ENCODE measurements at regions not wholly inside any gene's neighbourhood (a gene's known extent, or its start where the extent isn't known, plus 50 kb on each side); places are given as distances from the start of the nearest gene placed in this dataset.

DNA sequence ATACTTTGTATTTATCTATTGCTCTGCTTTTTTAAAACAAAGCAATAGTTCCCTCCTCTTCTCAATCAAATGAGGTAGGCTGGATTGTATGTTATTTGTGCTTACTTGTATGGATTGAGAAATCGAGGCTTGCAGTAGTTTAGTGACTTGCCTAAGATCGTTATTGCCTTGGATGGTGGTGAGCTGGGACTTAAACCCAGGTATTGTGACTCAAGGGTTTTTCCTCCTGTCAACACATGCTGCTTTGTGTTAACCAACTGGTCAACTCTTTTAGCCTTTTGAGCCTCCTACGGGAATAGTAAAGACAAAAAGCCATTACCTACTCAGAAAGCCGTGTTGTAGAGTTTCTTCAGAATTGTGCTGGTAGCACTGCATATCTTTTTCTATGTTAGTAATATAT lies 95.2 kb upstream of the THUMPD2 start:
- TF ChIP-seq, protein P1, sequence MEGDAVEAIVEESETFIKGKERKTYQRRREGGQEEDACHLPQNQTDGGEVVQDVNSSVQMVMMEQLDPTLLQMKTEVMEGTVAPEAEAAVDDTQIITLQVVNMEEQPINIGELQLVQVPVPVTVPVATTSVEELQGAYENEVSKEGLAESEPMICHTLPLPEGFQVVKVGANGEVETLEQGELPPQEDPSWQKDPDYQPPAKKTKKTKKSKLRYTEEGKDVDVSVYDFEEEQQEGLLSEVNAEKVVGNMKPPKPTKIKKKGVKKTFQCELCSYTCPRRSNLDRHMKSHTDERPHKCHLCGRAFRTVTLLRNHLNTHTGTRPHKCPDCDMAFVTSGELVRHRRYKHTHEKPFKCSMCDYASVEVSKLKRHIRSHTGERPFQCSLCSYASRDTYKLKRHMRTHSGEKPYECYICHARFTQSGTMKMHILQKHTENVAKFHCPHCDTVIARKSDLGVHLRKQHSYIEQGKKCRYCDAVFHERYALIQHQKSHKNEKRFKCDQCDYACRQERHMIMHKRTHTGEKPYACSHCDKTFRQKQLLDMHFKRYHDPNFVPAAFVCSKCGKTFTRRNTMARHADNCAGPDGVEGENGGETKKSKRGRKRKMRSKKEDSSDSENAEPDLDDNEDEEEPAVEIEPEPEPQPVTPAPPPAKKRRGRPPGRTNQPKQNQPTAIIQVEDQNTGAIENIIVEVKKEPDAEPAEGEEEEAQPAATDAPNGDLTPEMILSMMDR (conservative IDR thresholded peaks at IDR 0.05; ENCODE audit: low read depth in 2 of 2) = no peak
- TF ChIP-seq EZH2phosphoT487 (IDR thresholded peaks at IDR 0.05; ENCODE audit: unreplicated experiment) = no peak
- TF ChIP-seq EZH2 (IDR thresholded peaks at IDR 0.05; ENCODE audit: low read depth, unreplicated experiment) = no peak
- TF ChIP-seq POLR2AphosphoS5 (IDR thresholded peaks at IDR 0.05; ENCODE audit: low read depth) = no peak
- TF ChIP-seq, protein P2, sequence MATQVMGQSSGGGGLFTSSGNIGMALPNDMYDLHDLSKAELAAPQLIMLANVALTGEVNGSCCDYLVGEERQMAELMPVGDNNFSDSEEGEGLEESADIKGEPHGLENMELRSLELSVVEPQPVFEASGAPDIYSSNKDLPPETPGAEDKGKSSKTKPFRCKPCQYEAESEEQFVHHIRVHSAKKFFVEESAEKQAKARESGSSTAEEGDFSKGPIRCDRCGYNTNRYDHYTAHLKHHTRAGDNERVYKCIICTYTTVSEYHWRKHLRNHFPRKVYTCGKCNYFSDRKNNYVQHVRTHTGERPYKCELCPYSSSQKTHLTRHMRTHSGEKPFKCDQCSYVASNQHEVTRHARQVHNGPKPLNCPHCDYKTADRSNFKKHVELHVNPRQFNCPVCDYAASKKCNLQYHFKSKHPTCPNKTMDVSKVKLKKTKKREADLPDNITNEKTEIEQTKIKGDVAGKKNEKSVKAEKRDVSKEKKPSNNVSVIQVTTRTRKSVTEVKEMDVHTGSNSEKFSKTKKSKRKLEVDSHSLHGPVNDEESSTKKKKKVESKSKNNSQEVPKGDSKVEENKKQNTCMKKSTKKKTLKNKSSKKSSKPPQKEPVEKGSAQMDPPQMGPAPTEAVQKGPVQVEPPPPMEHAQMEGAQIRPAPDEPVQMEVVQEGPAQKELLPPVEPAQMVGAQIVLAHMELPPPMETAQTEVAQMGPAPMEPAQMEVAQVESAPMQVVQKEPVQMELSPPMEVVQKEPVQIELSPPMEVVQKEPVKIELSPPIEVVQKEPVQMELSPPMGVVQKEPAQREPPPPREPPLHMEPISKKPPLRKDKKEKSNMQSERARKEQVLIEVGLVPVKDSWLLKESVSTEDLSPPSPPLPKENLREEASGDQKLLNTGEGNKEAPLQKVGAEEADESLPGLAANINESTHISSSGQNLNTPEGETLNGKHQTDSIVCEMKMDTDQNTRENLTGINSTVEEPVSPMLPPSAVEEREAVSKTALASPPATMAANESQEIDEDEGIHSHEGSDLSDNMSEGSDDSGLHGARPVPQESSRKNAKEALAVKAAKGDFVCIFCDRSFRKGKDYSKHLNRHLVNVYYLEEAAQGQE (IDR thresholded peaks at IDR 0.05; ENCODE audit: unreplicated experiment) = no peak
- TF ChIP-seq, protein P3, sequence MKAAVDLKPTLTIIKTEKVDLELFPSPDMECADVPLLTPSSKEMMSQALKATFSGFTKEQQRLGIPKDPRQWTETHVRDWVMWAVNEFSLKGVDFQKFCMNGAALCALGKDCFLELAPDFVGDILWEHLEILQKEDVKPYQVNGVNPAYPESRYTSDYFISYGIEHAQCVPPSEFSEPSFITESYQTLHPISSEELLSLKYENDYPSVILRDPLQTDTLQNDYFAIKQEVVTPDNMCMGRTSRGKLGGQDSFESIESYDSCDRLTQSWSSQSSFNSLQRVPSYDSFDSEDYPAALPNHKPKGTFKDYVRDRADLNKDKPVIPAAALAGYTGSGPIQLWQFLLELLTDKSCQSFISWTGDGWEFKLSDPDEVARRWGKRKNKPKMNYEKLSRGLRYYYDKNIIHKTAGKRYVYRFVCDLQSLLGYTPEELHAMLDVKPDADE (IDR thresholded peaks at IDR 0.05) = no peak
- no peak for TF ChIP-seq JUNB (IDR thresholded peaks at IDR 0.05; ENCODE audit: unreplicated experiment)
- TF ChIP-seq CREB1 (CRISPR knock-in tag; IDR thresholded peaks at IDR 0.05; ENCODE audit: low read depth) = no peak
- TF ChIP-seq ZNF331 (CRISPR knock-in tag; IDR thresholded peaks at IDR 0.05; ENCODE audit: low read depth) = no peak

All from GM23338 (cell line).